NCI-H1436 (cell line): ENCODE measurements at regions not wholly inside any gene's neighbourhood (a gene's known extent, or its start where the extent isn't known, plus 50 kb on each side); places are given as distances from the start of the nearest gene placed in this dataset.
"Not testable (repeated sequence)": the region's sequence is repeated elsewhere in the genome, so short reads cannot be mapped to it uniquely, and the experiment has no call there.

Experiments used
- DNase-seq: peaks from one replicate; lab custom pipeline; 2025; lab: John Stamatoyannopoulos, UW

DNA sequence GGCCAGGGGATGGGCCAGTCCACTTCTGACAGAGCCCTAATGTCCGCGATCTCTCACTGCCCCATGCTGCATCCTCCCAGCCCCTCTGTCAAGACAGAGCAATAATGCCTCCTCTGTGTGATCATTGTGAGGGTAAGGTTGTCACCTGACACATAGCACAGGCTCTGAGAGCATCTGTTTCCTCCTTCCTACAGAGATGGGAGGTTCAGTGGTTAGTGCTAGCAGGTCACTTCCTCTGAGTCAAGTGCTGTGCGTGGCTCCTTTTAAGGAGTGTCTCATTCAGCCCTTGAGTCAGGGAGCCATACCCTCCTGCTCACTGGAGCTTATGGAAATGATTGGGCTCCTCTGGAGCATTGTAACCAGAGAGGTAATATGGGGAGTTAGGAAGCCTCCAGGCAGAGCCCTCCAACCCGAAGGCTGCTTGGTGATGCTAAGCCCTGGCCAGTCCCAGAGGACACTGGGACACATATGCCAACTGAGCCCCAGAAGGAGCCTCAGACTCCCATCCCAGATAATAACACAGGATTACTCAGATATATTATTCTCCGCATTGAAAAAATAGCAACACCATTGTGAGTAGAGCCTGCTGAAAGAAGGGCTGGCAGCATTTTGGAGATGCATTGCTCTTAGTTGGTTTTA lies 189.0 kb downstream of the GALNT1 start:
- DNase-seq = no peak

DNA sequence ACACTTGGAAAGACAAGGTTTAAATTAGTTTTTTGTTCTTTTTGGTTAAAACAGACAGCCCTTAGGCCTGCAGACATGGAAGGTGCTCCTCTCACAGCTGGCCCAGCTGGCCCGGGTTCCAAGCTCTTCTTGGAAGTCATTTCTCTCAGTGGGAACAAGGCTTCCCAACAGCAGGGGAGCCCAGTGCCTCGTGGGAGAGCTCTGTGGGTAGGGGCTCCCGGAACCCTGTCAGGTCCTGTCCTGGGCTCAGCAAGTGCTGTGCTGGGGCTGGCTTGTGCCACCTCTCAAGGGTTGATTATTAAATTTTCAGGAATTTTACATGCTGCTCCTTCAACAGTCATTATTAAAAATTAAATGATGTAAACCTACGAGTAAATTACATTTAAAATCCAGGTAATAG lies 189.6 kb downstream of the GALNT1 start:
- no peak for DNase-seq

DNA sequence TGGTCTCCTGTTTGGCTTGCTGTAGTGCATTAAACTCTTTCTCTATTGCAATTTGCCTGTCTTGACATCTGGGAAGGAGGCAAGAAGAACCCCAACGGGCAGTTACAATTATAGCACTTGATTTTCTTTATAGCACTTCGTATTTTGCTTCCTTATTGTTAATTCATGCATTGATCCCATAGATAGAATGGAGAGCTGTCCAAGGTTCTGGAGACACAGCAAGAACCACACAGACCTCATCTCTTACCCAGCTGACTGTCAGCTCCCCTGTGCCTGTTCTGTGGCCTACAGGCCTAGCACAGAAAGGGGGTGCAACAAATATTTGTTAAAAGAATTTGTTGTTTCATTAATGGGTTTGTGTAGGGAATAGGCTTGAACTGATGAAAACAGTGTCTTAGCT lies 194.3 kb downstream of the GALNT1 start:
- no peak for DNase-seq

DNA sequence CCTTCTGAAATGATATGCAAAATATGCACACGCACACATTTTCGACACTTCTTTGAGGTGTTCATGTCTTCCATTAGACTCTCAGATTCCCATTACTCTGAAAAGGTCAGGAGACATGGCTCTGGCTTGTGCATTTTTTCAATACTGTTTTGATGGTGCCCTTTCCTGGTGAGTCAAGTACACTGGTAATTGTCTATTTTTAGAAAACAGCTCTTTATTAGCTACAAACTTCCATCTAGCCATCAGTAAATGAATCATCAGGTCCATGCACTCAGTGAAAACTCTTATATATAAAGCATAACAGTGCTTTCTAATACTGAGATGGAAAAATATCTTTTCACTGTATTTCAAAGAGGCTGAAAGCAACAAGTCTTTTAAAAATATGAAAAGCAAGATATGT lies 194.9 kb downstream of the GALNT1 start:
- no peak for DNase-seq

DNA sequence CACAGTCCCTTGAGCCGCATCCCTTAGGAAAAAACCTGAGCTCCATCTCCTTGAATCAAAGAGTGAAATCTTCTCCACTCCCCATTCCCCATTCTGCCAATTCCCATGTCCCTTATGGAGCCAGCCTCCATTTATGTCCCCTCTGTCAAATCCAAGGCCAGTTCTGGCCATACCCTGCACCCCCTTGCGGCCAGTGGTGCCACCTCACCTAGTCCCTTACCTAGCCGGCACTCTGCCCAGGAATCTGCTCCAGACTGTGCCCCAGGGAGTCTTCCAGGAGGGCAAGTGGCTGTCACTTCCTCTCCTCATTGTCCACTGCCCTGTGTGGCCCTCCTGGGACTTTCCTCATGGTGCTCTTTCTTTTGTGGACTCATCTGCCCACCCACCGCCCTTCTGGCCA lies 195.4 kb upstream of the RMP24 start:
- no peak for DNase-seq

DNA sequence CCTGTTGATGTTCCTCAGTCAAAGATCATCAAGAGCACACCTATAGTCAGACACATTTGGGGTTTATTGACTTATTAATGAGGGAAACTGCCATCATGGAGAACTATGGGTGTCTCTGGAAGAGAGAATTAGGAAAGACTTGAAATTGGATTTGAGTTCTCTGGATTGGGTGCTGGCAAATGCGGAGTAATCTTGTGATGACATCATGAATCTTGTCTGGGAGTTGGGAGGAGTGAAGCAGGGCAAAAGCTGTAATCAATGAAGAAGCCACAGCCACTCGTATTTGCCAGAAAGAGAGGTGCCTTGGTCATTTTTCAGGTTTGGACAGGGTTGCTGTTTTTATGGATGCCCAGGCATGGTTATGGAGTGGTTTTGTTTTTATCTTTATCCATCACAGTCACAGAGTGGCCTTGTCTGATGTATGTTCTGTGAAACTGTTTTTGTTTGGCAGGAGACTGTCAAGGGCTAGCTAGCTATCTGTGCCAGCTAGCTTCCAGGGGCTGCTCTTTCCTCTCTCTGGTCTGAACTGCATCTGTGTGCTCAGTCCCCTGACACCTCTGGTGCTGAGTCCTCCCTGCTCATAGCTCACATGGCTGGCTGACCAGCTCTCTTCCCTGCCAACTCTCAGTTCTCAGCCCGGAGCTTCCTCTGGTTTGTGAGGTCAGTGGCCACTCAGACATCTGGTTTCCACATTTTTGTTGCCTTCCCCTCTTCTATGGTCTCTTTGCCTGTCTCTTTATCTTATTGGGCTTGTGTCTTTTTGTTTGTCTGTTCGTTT lies 193.4 kb upstream of the RMP24 start:
- DNase-seq = no peak

DNA sequence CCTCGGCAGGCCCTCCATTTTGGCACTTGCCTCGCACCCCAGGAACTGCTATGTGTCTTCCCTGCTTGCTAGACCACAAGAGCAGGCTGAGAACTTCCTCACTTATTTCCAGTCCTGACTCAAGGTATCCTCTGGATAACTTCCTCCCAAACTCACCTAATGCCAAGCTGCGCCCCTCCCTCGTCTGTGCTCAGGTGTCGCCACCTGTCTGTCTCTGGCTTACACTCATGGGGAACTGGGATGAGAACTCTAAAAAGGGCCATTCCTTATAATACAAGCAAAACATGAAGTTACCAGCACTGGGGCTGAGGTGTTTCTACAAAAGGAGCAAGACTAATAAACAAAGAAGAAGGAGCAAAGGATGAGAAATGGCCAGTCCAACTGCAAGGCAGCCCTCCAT lies 191.5 kb upstream of the RMP24 start:
- DNase-seq = no peak

DNA sequence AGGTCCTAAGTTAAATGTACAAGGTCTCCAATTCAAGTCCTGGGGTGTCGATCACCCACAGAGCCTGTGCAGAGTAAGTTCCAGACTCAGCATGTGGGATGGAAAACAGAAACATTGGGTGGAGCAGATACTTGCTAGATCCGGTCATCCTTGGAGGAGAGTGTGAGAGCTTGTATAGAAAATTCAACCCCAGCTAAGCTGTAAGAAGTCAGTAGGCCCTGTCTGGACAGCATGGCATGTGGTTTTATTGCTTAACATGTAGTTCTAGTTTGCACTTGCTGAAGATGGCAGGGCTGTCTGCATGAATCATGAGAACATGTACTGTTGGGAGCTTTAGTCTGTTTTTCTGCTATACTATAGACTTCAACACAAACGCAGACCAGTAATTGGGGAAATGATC lies 189.6 kb upstream of the RMP24 start:
- no peak for DNase-seq

DNA sequence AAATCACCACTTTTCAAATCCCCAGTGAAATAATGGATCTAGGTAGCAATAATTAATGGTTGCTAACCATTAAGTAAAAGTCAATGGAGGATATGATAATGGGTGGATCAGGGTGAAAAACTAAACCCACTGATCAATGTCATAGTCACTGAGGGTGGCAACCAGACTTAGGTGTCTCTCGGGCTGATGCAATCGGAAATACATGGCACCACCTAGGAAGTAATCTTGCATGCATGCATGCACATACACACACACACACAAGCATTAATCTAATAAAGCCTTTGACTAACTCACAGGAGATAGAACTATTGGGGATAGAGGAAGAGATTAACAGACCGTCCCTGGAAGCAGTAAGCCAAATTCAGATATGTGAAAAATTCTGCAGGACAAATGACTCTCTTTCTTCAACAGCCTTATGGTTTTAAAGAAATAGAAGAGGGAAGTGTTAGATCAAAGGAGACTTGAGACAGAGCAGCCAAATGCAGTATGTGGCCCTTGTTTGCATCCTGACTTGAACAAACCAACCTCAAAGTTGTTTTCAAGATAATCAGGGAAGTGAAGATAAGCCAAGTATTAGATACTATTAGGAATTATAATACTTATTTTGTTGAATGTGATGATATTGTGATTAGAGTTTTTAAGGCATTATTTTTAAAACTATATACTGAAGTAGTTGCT lies 186.0 kb upstream of the RMP24 start:
- DNase-seq = no peak

DNA sequence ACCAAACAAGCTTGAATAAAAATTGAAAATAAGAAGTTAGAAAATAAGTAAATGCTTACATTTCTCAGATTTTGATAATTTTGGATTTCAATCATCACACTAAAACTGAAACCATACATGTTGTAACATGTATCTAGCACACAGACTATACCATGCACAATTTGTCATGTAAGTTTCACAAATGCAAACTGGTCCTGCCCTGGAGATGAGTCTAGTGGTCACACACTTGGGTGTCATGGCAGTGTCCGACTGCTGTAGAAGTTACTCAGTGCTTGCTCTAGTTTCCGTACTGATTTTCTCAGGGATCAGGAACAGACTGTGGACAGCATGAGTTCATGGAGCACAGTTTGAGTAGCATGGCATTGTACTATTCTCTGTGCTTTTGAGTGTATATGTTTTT lies 182.9 kb upstream of the RMP24 start:
- DNase-seq = no peak

DNA sequence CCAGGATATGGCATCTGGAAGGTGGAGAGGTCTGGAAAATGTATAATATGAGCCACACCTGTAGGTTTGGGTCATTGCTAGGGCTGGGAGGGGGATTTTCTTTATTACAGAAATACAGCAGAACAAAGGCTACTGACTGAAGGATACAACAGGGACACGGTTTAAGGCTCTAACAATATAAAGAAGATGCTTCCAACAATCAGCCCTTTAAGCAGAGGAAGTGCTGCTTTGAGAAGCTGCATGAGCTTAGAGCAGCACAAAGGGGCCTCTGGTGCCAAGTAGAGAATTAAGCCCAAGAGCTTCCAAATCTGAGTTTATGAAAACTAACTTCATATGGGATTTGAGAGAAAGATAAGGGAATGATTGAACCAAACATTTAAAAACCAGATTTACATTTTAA lies 174.5 kb upstream of the RMP24 start:
- DNase-seq = no peak

DNA sequence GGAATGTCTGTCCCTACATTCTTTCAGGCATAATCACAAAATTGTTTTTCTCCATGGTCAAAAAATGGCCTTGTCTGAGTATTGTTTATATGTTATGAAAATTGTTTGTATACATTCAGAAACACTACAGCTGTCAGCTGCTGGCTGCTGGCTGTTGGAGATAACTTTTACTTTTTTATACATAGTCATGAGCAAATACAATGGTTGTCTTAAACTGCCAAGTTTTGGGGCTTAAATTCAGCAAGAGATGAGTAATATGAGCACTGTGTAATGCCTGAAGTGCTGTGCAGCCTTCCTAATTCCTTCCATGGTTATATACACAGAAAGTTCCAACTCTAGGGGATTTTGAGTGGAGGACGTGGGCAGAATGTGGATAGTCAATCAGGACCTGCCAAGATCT lies 168.9 kb upstream of the RMP24 start:
- no peak for DNase-seq

DNA sequence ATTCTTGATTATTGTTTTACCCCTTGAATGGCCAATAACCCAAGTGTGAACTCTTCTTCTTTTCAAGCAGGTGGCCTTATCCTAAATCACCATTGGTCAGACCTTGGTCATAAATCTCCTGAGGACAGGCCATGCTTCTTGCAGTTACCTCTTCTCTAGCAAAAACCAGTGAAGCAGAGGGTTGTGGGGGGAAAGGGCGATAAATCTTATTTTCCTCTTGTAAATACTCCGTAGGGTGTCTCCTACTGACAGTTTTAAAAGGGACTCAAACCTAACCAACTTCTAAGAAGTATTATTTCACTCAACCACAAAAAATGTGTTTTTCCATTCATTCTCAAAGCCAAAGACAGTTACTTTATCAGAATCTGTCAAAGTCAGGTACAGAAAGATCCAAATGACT lies 168.1 kb upstream of the RMP24 start:
- no peak for DNase-seq

DNA sequence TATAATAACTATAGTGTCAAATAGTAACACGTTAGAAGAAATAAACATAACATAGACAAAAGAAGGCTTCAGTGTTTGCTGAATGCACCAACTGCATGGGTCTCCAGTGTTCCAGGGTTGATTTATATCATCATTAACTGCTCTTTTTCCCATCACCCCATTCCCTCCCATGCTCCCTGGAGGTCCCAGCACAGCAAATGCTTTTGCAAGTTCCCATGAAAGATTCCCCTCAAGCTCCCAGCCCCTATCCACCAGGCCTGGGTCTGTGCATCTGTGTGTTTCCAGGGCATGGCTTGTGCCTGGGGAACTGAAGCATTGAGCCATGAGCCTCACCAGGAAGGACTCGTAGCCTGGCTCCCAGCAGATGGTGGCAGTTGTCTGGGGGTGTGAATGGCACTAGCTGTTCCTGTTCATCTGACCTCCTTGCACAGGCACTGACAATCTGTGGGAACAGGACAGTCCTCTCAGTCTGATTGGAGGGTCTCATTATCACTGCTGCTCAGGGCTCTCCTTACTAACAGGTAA lies 164.6 kb upstream of the RMP24 start:
- no peak for DNase-seq

DNA sequence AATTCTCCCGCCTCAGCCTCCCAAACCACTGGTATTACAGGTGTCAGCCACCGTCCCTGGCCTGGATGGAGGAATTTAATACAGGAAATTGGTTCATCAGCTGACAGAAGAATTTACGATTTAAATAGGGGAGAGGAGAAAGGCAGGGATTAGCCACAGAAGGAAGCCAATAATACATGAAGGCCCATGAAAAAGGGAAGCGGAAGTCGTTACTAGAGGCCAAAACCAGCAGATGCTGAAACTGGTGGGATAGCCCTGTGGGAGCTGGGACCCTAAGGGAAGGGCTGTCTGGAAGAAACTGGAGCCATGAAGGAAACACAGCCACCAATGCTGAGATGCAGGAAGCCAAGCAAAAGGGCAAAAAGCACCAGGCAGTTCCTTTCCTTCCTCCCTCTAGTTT lies 163.7 kb upstream of the RMP24 start:
- DNase-seq = no peak

DNA sequence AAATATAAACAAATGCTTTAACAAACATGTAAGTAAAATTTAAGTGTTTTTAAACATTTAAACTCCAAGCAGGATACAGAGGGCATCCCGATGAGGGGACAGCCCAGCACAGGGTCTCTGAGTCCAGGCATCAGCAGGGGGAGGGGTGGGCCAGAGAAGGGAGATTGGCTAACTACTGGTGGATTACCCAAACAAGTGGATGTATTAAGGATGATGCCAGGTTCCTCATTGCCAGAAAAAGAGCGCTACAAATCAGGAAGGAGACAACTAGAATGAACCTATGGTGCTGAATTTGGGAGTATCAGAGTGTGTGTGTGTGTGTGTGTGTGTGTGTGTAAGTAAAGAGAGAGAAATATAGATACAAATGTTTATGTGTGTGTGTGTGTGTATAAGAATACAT lies 162.0 kb upstream of the RMP24 start:
- DNase-seq = no peak

DNA sequence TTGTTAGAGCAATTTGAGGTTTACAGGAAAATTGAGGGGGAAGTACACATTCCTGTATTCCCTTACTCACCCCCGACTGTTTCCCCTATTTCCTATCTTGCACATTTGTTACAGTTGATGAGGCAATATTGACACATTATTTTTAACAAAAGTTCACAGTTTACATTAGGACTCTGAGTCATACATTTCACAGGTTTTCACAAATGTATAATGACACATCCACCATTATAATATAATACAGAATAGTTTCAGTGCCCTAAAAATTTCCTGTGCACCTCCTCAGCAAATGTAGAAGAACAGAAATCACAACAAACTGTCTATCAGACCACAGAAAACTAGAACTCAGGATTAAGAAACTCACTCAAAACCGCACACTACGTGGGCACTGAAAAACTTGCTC lies 160.6 kb upstream of the RMP24 start:
- no peak for DNase-seq

DNA sequence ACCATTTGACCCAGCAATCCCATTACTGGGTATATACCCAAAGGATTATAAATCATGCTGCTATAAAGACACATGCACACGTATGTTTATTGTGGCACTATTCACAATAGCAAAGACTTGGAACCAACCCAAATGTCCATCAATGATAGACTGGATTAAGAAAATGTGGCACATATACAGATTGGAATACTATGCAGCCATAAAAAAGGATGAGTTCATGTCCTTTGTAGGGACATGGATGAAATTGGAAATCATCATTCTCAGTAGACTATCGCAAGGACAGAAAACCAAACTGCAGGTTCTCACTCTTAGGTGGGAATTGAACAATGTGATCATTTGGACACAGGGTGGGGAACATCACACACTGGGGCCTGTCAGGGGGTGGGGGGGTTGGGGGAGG lies 157.5 kb upstream of the RMP24 start:
- DNase-seq = not testable (repeated sequence)

DNA sequence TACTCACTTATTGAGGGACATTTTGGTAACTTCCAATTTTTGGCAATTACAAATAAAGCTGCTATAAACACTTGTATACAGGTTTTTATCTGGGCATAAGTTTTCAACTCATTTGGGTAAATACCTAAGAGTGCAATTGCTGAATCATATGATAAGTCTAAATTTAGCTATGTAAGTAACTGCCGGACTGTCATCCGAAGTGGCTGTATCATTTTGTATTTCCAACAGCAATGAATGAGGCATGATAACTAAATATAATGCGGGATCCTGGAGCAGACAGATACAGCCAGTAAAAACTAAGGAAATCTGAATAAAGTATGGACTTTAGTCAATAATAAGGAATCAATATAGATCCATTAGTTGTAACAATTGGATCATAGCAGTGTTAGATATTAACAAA lies 156.5 kb upstream of the RMP24 start:
- DNase-seq = no peak

DNA sequence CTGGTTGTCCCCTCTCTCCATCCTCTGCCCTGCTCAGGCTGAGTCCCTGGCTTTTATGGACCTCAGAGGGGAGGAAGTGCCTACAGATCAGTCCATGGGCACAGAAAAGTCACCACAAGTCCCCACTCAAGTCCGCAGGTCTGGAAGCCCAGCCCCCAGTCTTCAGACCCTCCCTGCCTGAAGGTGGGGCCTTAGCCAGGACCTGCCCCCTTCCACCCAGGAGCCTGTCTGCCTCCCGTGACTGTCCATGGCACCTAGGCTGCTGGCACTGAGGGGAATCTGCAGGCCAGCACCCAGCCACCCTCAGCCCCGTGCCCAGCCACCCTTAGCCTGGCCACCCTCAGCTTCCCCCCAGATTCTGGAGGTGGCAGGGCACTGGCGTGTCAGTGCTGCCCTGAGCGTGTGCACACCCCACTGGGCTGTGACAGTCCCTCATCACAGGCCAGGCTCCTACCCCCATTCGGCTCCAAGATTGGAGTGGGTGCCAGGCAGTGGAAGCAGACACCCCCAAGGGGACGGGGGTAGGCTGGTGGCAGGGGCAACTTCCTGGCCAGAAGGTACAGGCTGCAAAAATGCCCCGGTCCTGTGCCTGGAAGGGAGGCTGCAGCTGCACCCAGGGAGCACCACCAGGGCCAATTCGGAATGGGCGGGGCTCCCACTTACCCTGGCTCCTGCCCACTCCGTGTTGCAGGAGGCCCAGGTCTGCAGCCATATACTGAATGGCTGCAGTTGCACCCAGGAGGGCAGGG lies 154.7 kb upstream of the RMP24 start:
- no peak for DNase-seq

DNA sequence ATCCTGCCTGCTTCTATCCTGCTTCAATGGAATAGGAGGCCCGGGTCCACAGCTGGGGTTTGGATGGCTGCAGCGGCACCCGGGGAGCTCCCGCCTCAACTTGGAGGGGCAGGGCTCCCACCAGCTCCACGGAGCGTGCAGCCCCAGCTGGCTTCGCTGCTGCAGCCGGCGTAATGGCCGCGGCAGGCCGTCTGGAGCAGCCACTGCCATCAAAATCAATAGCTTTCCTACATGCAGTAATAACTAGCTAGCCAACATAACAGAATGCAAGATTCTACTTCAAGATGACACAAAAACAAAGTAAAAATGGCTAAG lies 154.2 kb upstream of the RMP24 start:
- DNase-seq = no peak

DNA sequence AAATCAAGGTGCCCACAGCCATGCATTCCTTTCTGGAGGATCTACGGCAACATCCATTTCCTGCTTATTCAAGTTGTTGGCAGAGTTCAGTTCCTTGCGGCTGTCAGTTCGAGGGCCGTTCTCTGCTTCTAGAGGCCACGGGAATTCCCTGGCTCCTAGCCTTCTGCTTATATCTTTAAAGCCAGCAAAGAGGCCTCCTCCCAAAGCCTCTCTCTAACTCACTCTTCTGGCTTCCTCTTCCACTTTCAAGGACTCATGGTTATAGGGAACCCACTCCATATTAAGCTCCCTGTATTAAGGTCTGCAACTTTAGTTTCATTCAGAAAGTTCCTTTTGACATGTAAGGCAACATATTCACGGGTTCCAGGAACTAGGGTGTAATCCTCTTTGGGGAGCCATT lies 150.1 kb upstream of the RMP24 start:
- DNase-seq = no peak

DNA sequence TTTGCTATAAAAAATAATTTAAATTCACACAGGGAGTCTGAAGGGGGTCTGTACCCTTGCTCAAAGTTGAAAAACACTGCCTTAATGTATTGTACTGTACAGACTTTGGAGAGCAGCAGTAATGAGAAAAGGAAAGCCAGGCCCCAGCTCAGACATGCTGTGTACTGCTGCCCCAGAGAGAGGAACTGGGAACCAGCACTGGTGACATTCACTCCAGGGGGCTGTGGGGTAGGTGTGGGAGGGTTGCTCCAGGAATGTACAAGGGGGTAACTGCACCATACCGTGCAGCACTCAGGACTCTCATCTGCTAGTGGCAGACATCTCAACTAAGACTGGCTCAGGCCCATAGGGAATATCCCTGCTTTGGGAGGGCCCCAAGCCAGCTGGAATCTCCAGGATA lies 146.0 kb upstream of the RMP24 start:
- no peak for DNase-seq
